Keratinocyte (primary cell): ENCODE measurements at regions not wholly inside any gene's neighbourhood (a gene's known extent, or its start where the extent isn't known, plus 50 kb on each side); places are given as distances from the start of the nearest gene placed in this dataset.

ENCODE experiments used
- DNase-seq: peaks from one replicate; pipeline ENCODE4 v3.0.0-alpha.2; 2011; ENCODE audit warnings: low read depth, missing footprints, low spot score
- FAIRE-seq: peaks from 2 replicates; lab custom pipeline; 2011; peaks lifted over from hg19 to GRCh38; lab: Jason Lieb, UNC
- H2AFZ ChIP-seq: 2 replicates; pipeline ENCODE4 v1.6.0; 2012; ENCODE audit warnings: low read length, control low read depth, inconsistent platforms; ENCODE audit not compliant: control insufficient read depth
- H3K27ac ChIP-seq: 2 replicates; pipeline ENCODE4 v1.5.1; 2011; ENCODE audit warnings: low read length; ENCODE audit not compliant: control insufficient read depth, insufficient read depth
- H3K27me3 ChIP-seq: 3 replicates; pipeline ENCODE4 v1.6.0; 2011; ENCODE audit warnings: low read length; ENCODE audit not compliant: control insufficient read depth, insufficient read depth; ENCODE audit errors: extremely low read depth
- H3K36me3 ChIP-seq, 2 experiments: 2 replicates in 1 of 2; 3 replicates in 1 of 2; pipeline ENCODE4 v1.5.1; 2011; ENCODE audit warnings: low read length in 2 of 2, mild to moderate bottlenecking in 1 of 2; ENCODE audit not compliant: control insufficient read depth in 2 of 2, insufficient read depth in 2 of 2; ENCODE audit errors: extremely low read depth in 1 of 2
- H3K4me1 ChIP-seq: 3 replicates; pipeline ENCODE4 v1.5.1; 2011; ENCODE audit warnings: low read length; ENCODE audit not compliant: control insufficient read depth, insufficient read depth; ENCODE audit errors: extremely low read depth
- H3K4me2 ChIP-seq: 3 replicates; pipeline ENCODE4 v1.6.0; 2011; ENCODE audit warnings: low read depth, low read length; ENCODE audit not compliant: control insufficient read depth, insufficient read depth; ENCODE audit errors: extremely low read depth
- H3K4me3 ChIP-seq, 3 experiments: fragments of 200-600 bp in 1 of 3; sonication (generic) in 1 of 3; 2 replicates in 2 of 3; 3 replicates in 1 of 3; pipeline ENCODE4 v1.5.1; 2011 to 2016; ENCODE audit warnings: low read length in 3 of 3, mild to moderate bottlenecking in 3 of 3, control low read depth in 2 of 3, inconsistent platforms in 1 of 3, low read depth in 1 of 3, mixed read lengths in 1 of 3, mixed run types in 1 of 3, moderate library complexity in 1 of 3; ENCODE audit not compliant: control insufficient read depth in 2 of 3, insufficient read depth in 2 of 3; ENCODE audit errors: extremely low read depth in 1 of 3
- H3K79me2 ChIP-seq: 2 replicates; pipeline ENCODE4 v1.6.0; 2012; ENCODE audit warnings: low read length; ENCODE audit not compliant: control insufficient read depth, insufficient read depth
- H3K9ac ChIP-seq: 3 replicates; pipeline ENCODE4 v1.6.0; 2011; ENCODE audit warnings: low read length; ENCODE audit not compliant: control insufficient read depth, insufficient read depth; ENCODE audit errors: extremely low read depth
- H3K9me1 ChIP-seq: 3 replicates; pipeline ENCODE4 v1.6.0; 2011; ENCODE audit warnings: low read length; ENCODE audit not compliant: control insufficient read depth, insufficient read depth; ENCODE audit errors: extremely low read depth
- H3K9me3 ChIP-seq: 2 replicates; pipeline ENCODE4 v1.5.1; 2012; ENCODE audit warnings: low read depth, low read length; ENCODE audit not compliant: control insufficient read depth
- H4K20me1 ChIP-seq: 3 replicates; pipeline ENCODE4 v1.6.0; 2011; ENCODE audit warnings: low read length; ENCODE audit not compliant: control insufficient read depth, insufficient read depth; ENCODE audit errors: extremely low read depth
- EZH2 ChIP-seq: IDR thresholded peaks from one replicate; pipeline ENCODE4 v1.6.1; 2012; ENCODE audit warnings: inconsistent platforms, mild to moderate bottlenecking, low read length, moderate library complexity
- dilution Hi-C: fragments of 300-500 bp; cut with MboI; formaldehyde crosslinking; loops from one replicate; pipeline ENCODE4 v1.7.0; 2020; ENCODE audit warnings: low sequenced_read_pairs; ENCODE audit not compliant: extremely low pct_ligation_motif_present
- TF ChIP-seq, protein P1 (sequence below), 3 experiments: IDR thresholded peaks in 1 of 3; conservative IDR thresholded peaks in 1 of 3; optimal IDR thresholded peaks in 1 of 3; 2 replicates in 2 of 3; 3 replicates in 1 of 3; pipeline versions ENCODE3 to v1.5.1; 2011; ENCODE audit warnings: low read length in 3 of 3, mild to moderate bottlenecking in 3 of 3, moderate library complexity in 2 of 3, control low read depth in 1 of 3, inconsistent platforms in 1 of 3; ENCODE audit not compliant: insufficient read depth in 2 of 3; ENCODE audit errors: extremely low read depth in 1 of 3

DNA sequence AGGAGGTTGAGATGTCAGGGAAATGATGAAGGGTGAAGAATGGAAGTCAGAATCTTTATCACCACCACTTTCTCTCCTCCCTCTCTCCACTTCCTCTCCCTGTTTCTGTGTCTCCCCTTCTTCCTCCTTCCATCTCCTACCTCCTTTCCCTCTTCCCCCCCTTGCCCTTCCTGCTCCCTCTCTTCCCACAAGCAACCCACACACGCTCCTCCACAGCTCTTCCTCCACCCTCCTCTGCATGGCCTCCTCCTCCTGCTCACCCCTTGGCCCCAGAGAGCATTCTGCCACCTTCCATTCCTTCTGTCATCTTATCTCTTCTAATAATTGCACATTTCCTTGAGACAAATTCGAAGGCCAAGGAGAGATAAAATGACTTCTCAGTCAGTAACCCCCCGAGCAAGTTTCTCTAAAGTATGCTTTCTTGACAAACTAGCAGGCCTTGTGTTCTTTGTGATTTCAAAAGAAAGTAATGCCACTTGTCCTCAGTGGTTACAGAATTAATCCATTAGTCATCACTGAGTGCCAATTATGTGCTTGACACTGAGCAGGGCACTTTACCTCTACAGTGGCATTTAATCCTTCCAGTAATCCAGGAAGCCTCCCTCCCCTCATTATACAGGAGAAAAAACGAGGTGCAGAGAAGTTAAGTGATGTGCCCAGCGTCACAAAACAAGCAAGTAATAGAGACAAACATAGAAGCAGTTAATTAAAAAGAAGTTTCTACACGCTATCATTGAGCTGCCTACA is 72.3 kb upstream of the CCL1 start:
- no peak overlapping the region for H3K4me2 ChIP-seq
- H3K9ac ChIP-seq, result no peak overlapping the region
- H3K4me3 ChIP-seq, result no peak overlapping the region
- H3K4me1 ChIP-seq, result no peaks in the 10 kb centered on the region
- H2AFZ ChIP-seq, result no peak overlapping the region
- no peaks in the 10 kb centered on the region for H3K36me3 ChIP-seq
- no peaks in the 10 kb centered on the region for H4K20me1 ChIP-seq
- FAIRE-seq, result no peak
- no peaks in the 10 kb centered on the region for H3K27me3 ChIP-seq
- no peaks in the 10 kb centered on the region for H3K79me2 ChIP-seq
- no peak overlapping the region for H3K27ac ChIP-seq
- H3K9me1 ChIP-seq, result no peaks in the 10 kb centered on the region
- dilution Hi-C loops, result loop anchor here (25.0 kb wide), 1 partner anchor 202 kb away; no protein-coding TSS in a partner anchor
- DNase-seq, result no peak
- no peaks in the 10 kb centered on the region for H3K9me3 ChIP-seq
- TF ChIP-seq EZH2, result no peak
- TF ChIP-seq, protein P1, sequence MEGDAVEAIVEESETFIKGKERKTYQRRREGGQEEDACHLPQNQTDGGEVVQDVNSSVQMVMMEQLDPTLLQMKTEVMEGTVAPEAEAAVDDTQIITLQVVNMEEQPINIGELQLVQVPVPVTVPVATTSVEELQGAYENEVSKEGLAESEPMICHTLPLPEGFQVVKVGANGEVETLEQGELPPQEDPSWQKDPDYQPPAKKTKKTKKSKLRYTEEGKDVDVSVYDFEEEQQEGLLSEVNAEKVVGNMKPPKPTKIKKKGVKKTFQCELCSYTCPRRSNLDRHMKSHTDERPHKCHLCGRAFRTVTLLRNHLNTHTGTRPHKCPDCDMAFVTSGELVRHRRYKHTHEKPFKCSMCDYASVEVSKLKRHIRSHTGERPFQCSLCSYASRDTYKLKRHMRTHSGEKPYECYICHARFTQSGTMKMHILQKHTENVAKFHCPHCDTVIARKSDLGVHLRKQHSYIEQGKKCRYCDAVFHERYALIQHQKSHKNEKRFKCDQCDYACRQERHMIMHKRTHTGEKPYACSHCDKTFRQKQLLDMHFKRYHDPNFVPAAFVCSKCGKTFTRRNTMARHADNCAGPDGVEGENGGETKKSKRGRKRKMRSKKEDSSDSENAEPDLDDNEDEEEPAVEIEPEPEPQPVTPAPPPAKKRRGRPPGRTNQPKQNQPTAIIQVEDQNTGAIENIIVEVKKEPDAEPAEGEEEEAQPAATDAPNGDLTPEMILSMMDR (optimal IDR thresholded peaks at IDR 0.05 in 1 of 3, IDR thresholded peaks at IDR 0.05 in 1 of 3, conservative IDR thresholded peaks at IDR 0.05 in 1 of 3; ENCODE audit: extremely low read depth in 1 of 3, insufficient read depth in 2 of 3, low read length in 3 of 3), result no peak

DNA sequence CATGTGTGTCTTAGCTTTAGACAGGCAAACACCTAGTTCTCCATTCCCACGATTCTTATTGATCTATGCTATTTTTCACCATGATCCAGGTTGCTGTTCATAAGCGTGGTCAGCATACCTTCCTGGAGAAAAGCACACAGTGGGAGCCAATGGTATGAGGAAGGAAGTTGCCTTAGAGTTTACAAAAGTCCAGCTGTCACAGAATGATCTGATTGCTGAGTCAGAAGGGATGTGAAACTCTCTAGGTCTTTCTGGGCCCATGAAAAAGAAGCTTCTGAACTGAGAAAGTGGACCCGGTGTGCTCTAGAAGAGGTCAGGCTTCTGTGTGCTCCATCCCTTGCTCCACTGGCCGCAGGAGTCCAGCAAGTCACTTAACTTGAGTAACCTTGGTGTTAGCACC is 71.0 kb upstream of the CCL1 start:
- no peaks in the 10 kb centered on the region for H3K27me3 ChIP-seq
- FAIRE-seq (no peak), DNase-seq (no peak)
- H4K20me1 ChIP-seq, result no peaks in the 10 kb centered on the region
- no peaks in the 10 kb centered on the region for H3K4me1 ChIP-seq
- no peak overlapping the region for H3K27ac ChIP-seq
- no peaks in the 10 kb centered on the region for H3K36me3 ChIP-seq
- H3K79me2 ChIP-seq, result no peaks in the 10 kb centered on the region
- no peak overlapping the region for H2AFZ ChIP-seq
- no peaks in the 10 kb centered on the region for H3K9me3 ChIP-seq
- no peak overlapping the region for H3K9ac ChIP-seq
- dilution Hi-C loops, result loop anchor here (25.0 kb wide), 1 partner anchor 203 kb away; no protein-coding TSS in a partner anchor
- no peak overlapping the region for H3K4me2 ChIP-seq
- H3K9me1 ChIP-seq, result no peaks in the 10 kb centered on the region
- H3K4me3 ChIP-seq, result no peak overlapping the region
- TF ChIP-seq, protein P1 (optimal IDR thresholded peaks at IDR 0.05 in 1 of 3, IDR thresholded peaks at IDR 0.05 in 1 of 3, conservative IDR thresholded peaks at IDR 0.05 in 1 of 3; ENCODE audit: extremely low read depth in 1 of 3, insufficient read depth in 2 of 3, low read length in 3 of 3), result no peak
- no peak for TF ChIP-seq EZH2
